GM23338 (cell line): ENCODE measurements at regions not wholly inside any gene's neighbourhood (a gene's known extent, or its start where the extent isn't known, plus 50 kb on each side); places are given as distances from the start of the nearest gene placed in this dataset.

Experiments used
- ATAC-seq: fragments of 200-7000 bp; cut with Tn5 transposase; 3 replicates; pipeline ENCODE4 v1.9.1; 2020
- DNase-seq: peaks from one replicate; pipeline ENCODE4 v3.0.0-alpha.2; 2015; ENCODE audit warnings: low spot score
- H2AFZ ChIP-seq: fragments of 200-600 bp; sonication (generic); 2 replicates; pipeline ENCODE4 v1.8.0; 2016; ENCODE audit warnings: antibody characterized with exemption, mild to moderate bottlenecking, moderate library complexity
- H3F3A ChIP-seq: fragments of 200-600 bp; sonication (generic); replicated peaks from 2 replicates; pipeline ENCODE4 v1.8.0; 2017; ENCODE audit warnings: antibody characterized with exemption, mixed run types, low read depth
- H3K27ac ChIP-seq: fragments of 200-600 bp; sonication (generic); 2 replicates; pipeline ENCODE4 v1.6.1; 2016; ENCODE audit warnings: low read depth
- H3K27me3 ChIP-seq: fragments of 200-600 bp; sonication (generic); 2 replicates; pipeline ENCODE4 v1.8.0; 2016; ENCODE audit warnings: mild to moderate bottlenecking, mixed run types, moderate library complexity; ENCODE audit not compliant: insufficient read depth
- H3K36me3 ChIP-seq: fragments of 200-600 bp; sonication (generic); 2 replicates; pipeline ENCODE4 v1.8.0; 2016; ENCODE audit warnings: mild to moderate bottlenecking; ENCODE audit not compliant: insufficient read depth
- H3K4me1 ChIP-seq: fragments of 200-600 bp; sonication (generic); 2 replicates; pipeline ENCODE4 v1.8.0; 2016; ENCODE audit warnings: mild to moderate bottlenecking, moderate library complexity; ENCODE audit not compliant: insufficient read depth
- H3K4me2 ChIP-seq: fragments of 200-600 bp; sonication (generic); 2 replicates; pipeline ENCODE4 v1.7.1; 2017; ENCODE audit warnings: mixed run types
- H3K4me3 ChIP-seq: fragments of 200-600 bp; sonication (generic); 2 replicates; pipeline ENCODE4 v1.6.1; 2016; ENCODE audit warnings: mixed run types
- H3K79me2 ChIP-seq: fragments of 200-600 bp; sonication (generic); replicated peaks from 2 replicates; pipeline ENCODE4 v1.8.0; 2017; ENCODE audit warnings: mild to moderate bottlenecking; ENCODE audit not compliant: insufficient read depth
- H3K9me2 ChIP-seq: fragments of 200-600 bp; sonication (generic); 2 replicates; pipeline ENCODE4 v1.8.0; 2017; ENCODE audit not compliant: insufficient read depth
- H4K20me1 ChIP-seq: fragments of 200-600 bp; sonication (generic); replicated peaks from 2 replicates; pipeline ENCODE4 v1.8.0; 2017; ENCODE audit warnings: mild to moderate bottlenecking; ENCODE audit not compliant: insufficient read depth
- H3K27ac Mint-ChIP-seq: 2 replicates; pipeline ENCODE4 v1.8.0; 2020; ENCODE audit warnings: inconsistent platforms, mild to moderate bottlenecking, moderate library complexity, mixed read lengths
- H3K27me3 Mint-ChIP-seq: 3 replicates; pipeline ENCODE4 v1.8.0; 2022; ENCODE audit warnings: low read depth, mild to moderate bottlenecking, moderate library complexity, mixed read lengths, inconsistent platforms; ENCODE audit not compliant: insufficient read depth, poor library complexity
- H3K36me3 Mint-ChIP-seq: 3 replicates; pipeline ENCODE4 v1.8.0; 2021; ENCODE audit warnings: low read depth, mild to moderate bottlenecking, inconsistent platforms, moderate library complexity, mixed read lengths
- H3K4me1 Mint-ChIP-seq: 3 replicates; pipeline ENCODE4 v1.8.0; 2020; ENCODE audit warnings: mild to moderate bottlenecking, inconsistent platforms, mixed read lengths
- H3K4me3 Mint-ChIP-seq: 3 replicates; pipeline ENCODE4 v1.8.0; 2021; ENCODE audit warnings: moderate library complexity, mild to moderate bottlenecking, inconsistent platforms, mixed read lengths
- H3K9me3 Mint-ChIP-seq: 3 replicates; pipeline ENCODE4 v1.8.0; 2020; ENCODE audit warnings: moderate library complexity, mild to moderate bottlenecking, inconsistent platforms, mixed read lengths
- CREB1 ChIP-seq: fragments of 250-450 bp; sonication (Bioruptor Pico); IDR thresholded peaks from 2 replicates; pipeline ENCODE4 v1.5.0; 2020; ENCODE audit warnings: low read depth, mild to moderate bottlenecking, moderate library complexity
- EZH2 ChIP-seq: fragments of 200-600 bp; sonication (generic); IDR thresholded peaks from one replicate; pipeline ENCODE4 v1.8.0; 2017; ENCODE audit warnings: antibody characterized with exemption, mild to moderate bottlenecking, low read depth; ENCODE audit not compliant: unreplicated experiment
- NANOG ChIP-seq: IDR thresholded peaks from 2 replicates; pipeline ENCODE4 v1.6.1; 2016; ENCODE audit warnings: antibody characterized with exemption, borderline replicate concordance
- POLR2AphosphoS5 ChIP-seq: IDR thresholded peaks from 2 replicates; pipeline ENCODE4 v1.6.1; 2016; ENCODE audit warnings: antibody characterized with exemption, low read depth
- REST ChIP-seq: IDR thresholded peaks from one replicate; pipeline ENCODE4 v1.6.1; 2018; ENCODE audit warnings: antibody characterized with exemption; ENCODE audit not compliant: unreplicated experiment
- STAT1 ChIP-seq: IDR thresholded peaks from one replicate; pipeline ENCODE4 v1.6.1; 2016; ENCODE audit warnings: antibody characterized with exemption; ENCODE audit not compliant: unreplicated experiment
- ZNF331 ChIP-seq: fragments of 250-450 bp; sonication (Bioruptor Pico); IDR thresholded peaks from 2 replicates; pipeline ENCODE4 v1.5.0; 2020; ENCODE audit warnings: low read depth, mild to moderate bottlenecking, moderate library complexity
- TF ChIP-seq, protein P1 (sequence below): fragments of 250-450 bp; sonication (Bioruptor Pico); IDR thresholded peaks from 2 replicates; pipeline ENCODE4 v1.5.0; 2020; ENCODE audit warnings: mild to moderate bottlenecking, moderate library complexity

- TF ChIP-seq, protein P1, sequence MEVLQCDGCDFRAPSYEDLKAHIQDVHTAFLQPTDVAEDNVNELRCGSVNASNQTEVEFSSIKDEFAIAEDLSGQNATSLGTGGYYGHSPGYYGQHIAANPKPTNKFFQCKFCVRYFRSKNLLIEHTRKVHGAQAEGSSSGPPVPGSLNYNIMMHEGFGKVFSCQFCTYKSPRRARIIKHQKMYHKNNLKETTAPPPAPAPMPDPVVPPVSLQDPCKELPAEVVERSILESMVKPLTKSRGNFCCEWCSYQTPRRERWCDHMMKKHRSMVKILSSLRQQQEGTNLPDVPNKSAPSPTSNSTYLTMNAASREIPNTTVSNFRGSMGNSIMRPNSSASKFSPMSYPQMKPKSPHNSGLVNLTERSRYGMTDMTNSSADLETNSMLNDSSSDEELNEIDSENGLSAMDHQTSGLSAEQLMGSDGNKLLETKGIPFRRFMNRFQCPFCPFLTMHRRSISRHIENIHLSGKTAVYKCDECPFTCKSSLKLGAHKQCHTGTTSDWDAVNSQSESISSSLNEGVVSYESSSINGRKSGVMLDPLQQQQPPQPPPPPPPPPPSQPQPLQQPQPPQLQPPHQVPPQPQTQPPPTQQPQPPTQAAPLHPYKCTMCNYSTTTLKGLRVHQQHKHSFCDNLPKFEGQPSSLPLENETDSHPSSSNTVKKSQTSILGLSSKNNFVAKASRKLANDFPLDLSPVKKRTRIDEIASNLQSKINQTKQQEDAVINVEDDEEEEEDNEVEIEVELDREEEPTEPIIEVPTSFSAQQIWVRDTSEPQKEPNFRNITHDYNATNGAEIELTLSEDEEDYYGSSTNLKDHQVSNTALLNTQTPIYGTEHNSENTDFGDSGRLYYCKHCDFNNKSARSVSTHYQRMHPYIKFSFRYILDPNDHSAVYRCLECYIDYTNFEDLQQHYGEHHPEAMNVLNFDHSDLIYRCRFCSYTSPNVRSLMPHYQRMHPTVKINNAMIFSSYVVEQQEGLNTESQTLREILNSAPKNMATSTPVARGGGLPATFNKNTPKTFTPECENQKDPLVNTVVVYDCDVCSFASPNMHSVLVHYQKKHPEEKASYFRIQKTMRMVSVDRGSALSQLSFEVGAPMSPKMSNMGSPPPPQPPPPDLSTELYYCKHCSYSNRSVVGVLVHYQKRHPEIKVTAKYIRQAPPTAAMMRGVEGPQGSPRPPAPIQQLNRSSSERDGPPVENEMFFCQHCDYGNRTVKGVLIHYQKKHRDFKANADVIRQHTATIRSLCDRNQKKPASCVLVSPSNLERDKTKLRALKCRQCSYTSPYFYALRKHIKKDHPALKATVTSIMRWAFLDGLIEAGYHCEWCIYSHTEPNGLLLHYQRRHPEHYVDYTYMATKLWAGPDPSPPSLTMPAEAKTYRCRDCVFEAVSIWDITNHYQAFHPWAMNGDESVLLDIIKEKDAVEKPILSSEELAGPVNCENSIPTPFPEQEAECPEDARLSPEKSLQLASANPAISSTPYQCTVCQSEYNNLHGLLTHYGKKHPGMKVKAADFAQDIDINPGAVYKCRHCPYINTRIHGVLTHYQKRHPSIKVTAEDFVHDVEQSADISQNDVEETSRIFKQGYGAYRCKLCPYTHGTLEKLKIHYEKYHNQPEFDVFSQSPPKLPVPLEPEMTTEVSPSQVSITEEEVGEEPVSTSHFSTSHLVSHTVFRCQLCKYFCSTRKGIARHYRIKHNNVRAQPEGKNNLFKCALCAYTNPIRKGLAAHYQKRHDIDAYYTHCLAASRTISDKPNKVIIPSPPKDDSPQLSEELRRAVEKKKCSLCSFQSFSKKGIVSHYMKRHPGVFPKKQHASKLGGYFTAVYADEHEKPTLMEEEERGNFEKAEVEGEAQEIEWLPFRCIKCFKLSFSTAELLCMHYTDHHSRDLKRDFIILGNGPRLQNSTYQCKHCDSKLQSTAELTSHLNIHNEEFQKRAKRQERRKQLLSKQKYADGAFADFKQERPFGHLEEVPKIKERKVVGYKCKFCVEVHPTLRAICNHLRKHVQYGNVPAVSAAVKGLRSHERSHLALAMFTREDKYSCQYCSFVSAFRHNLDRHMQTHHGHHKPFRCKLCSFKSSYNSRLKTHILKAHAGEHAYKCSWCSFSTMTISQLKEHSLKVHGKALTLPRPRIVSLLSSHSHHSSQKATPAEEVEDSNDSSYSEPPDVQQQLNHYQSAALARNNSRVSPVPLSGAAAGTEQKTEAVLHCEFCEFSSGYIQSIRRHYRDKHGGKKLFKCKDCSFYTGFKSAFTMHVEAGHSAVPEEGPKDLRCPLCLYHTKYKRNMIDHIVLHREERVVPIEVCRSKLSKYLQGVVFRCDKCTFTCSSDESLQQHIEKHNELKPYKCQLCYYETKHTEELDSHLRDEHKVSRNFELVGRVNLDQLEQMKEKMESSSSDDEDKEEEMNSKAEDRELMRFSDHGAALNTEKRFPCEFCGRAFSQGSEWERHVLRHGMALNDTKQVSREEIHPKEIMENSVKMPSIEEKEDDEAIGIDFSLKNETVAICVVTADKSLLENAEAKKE (CRISPR knock-in tag), result no peak
- no peak for TF ChIP-seq ZNF331 (CRISPR knock-in tag)
These were observed 137.7 kb upstream of the POM121L12 start (continued) for GRCh38 chr7:52897713-52898112.

DNA sequence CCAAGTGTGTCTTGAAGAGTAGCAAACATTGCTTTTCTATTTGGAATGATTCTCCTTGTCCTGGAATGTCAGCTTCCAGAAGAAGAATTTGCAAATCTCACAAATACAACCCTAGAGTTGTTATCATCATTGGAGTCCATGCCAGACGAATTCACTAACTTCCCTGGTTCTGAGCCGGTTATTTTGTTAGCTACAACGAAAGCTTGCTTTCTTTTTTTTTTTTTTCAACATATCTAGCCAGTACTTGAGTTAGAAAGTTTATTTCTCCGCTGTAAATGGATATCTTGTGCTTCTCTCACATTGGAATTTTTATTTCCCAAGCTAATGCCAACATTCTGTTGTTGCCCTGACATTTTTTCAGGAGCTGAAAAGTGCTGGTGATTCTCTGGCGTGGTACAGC, 138.1 kb upstream of the POM121L12 start:
- no peaks in the 10 kb centered on the region for H3K79me2 ChIP-seq
- no peaks in the 10 kb centered on the region for H3K27me3 Mint-ChIP-seq
- H3F3A ChIP-seq, result no peaks in the 10 kb centered on the region
- H3K4me3 ChIP-seq, result no peak overlapping the region
- no peak overlapping the region for H3K4me3 Mint-ChIP-seq
- no peaks in the 10 kb centered on the region for H3K36me3 ChIP-seq
- no peaks in the 10 kb centered on the region; the same call in 2 of the 3 replicates for H3K36me3 Mint-ChIP-seq
- ATAC-seq (no peak), DNase-seq (no peak)
- H2AFZ ChIP-seq, result no peak overlapping the region
- H3K4me1 Mint-ChIP-seq, result no peaks in the 10 kb centered on the region
- H3K9me3 Mint-ChIP-seq, result peaks cover 2% of the 10 kb centered on the region; the same call in 1 of the 3 replicates
- no peaks in the 10 kb centered on the region for H3K4me1 ChIP-seq
- no peak overlapping the region for H3K27ac Mint-ChIP-seq
- 0 out of 2 replicates have a peak, but pooled peaks cover 3% of the 10 kb centered on the region for H3K9me2 ChIP-seq
- no peak overlapping the region for H3K4me2 ChIP-seq
- H3K27me3 ChIP-seq, result no peaks in the 10 kb centered on the region
- H4K20me1 ChIP-seq, result no peaks in the 10 kb centered on the region
- no peak overlapping the region for H3K27ac ChIP-seq
- TF ChIP-seq EZH2, result no peak
- no peak for TF ChIP-seq NANOG
- TF ChIP-seq STAT1, result no peak
- TF ChIP-seq POLR2AphosphoS5, result no peak
- no peak for TF ChIP-seq CREB1 (CRISPR knock-in tag)
- no peak for TF ChIP-seq REST
